DOHH2 (cell line): ENCODE measurements at regions not wholly inside any gene's neighbourhood (a gene's known extent, or its start where the extent isn't known, plus 50 kb on each side); places are given as distances from the start of the nearest gene placed in this dataset.

ENCODE experiments used
- H3F3A ChIP-seq: fragments of 200-600 bp; sonication (generic), shearing (Covaris generic); 2 replicates; pipeline ENCODE4 v1.6.0; 2016; ENCODE audit warnings: antibody characterized with exemption, mild to moderate bottlenecking; ENCODE audit not compliant: control insufficient read depth, insufficient read depth
- H3K27ac ChIP-seq: fragments of 200-600 bp; sonication (generic); 2 replicates; pipeline ENCODE4 v1.5.1; 2014; ENCODE audit warnings: low read depth, mild to moderate bottlenecking, low read length, moderate library complexity
- H3K27me3 ChIP-seq: fragments of 200-600 bp; sonication (generic); 2 replicates; pipeline ENCODE4 v1.6.1; 2014; ENCODE audit warnings: mild to moderate bottlenecking, low read length, mixed read lengths; ENCODE audit not compliant: control insufficient read depth
- H3K36me3 ChIP-seq: fragments of 200-600 bp; sonication (generic); 2 replicates; pipeline ENCODE4 v1.6.1; 2014; ENCODE audit warnings: mild to moderate bottlenecking, low read length, moderate library complexity, mixed read lengths; ENCODE audit not compliant: control insufficient read depth
- H3K4me1 ChIP-seq: fragments of 200-600 bp; sonication (generic); 2 replicates; pipeline ENCODE4 v1.6.1; 2014; ENCODE audit warnings: mild to moderate bottlenecking, low read length, mixed read lengths; ENCODE audit not compliant: control insufficient read depth
- H3K4me2 ChIP-seq: fragments of 200-600 bp; sonication (generic); 2 replicates; pipeline ENCODE4 v1.6.0; 2014; ENCODE audit warnings: mild to moderate bottlenecking, low read length, moderate library complexity
- H3K4me3 ChIP-seq: fragments of 200-600 bp; sonication (generic); 2 replicates; pipeline ENCODE4 v1.5.1; 2014; ENCODE audit warnings: mild to moderate bottlenecking, low read length, mixed read lengths
- H3K79me2 ChIP-seq: fragments of 200-600 bp; sonication (generic); 2 replicates; pipeline ENCODE4 v1.6.1; 2014; ENCODE audit warnings: mild to moderate bottlenecking, low read length, mixed read lengths; ENCODE audit not compliant: control insufficient read depth
- H3K9me2 ChIP-seq: fragments of 200-600 bp; sonication (generic); replicated peaks from 2 replicates; pipeline ENCODE4 v1.6.1; 2014; ENCODE audit warnings: mild to moderate bottlenecking, low read length, mixed read lengths; ENCODE audit not compliant: control insufficient read depth
- H3K9me3 ChIP-seq: fragments of 200-600 bp; sonication (generic); 2 replicates; pipeline ENCODE4 v1.6.1; 2014; ENCODE audit warnings: antibody characterized with exemption, low read length, mixed read lengths; ENCODE audit not compliant: control insufficient read depth, insufficient read depth
- H4K20me1 ChIP-seq: fragments of 200-600 bp; sonication (generic); 2 replicates; pipeline ENCODE4 v1.6.0; 2014; ENCODE audit warnings: low read depth, mild to moderate bottlenecking, antibody characterized with exemption, low read length, moderate library complexity; ENCODE audit not compliant: control insufficient read depth, insufficient read depth
- EZH2phosphoT487 ChIP-seq: fragments of 200-600 bp; sonication (generic); IDR thresholded peaks from 2 replicates; pipeline ENCODE4 v1.6.1; 2017; ENCODE audit warnings: borderline replicate concordance, mild to moderate bottlenecking, antibody characterized with exemption, low read length, moderate library complexity, mixed read lengths
- TF ChIP-seq, protein P1 (sequence below): fragments of 200-600 bp; sonication (generic); IDR thresholded peaks from one replicate; pipeline ENCODE4 v1.5.1; 2014; ENCODE audit warnings: antibody characterized with exemption, mild to moderate bottlenecking, low read depth, low read length; ENCODE audit not compliant: poor library complexity, severe bottlenecking

DNA sequence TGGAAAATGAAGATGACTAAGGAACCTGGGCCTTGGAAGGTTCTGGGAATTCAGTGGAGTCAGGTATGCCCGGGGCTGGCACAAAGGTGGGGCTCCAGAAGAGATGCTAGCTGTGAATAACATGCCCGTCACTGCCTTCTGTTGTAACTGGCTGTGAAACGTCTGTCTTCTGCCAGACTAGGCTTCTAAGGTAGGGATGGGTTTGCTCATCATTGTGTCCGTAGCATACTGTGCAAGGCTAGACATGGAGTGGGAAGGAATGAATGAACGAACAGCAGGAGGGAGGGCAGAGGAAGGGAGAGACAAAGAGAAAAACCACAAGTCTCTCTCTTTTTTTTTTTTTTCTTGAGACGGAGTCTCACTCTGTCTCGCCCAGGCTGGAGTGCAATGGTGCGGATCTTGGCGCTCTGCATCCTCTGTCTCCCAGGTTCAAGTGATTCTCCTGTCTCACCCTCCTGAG lies 327.4 kb downstream of the MN1 start:
- H3K79me2 ChIP-seq = no peaks in the 10 kb centered on the region
- no peak overlapping the region for H3K4me3 ChIP-seq
- H3K4me2 ChIP-seq = no peak overlapping the region
- no peak overlapping the region for H3K27ac ChIP-seq
- H3K9me2 ChIP-seq = no peaks in the 10 kb centered on the region
- no peaks in the 10 kb centered on the region for H3K27me3 ChIP-seq
- H3K4me1 ChIP-seq = no peaks in the 10 kb centered on the region
- no peaks in the 10 kb centered on the region for H4K20me1 ChIP-seq
- no peaks in the 10 kb centered on the region for H3K9me3 ChIP-seq
- H3K36me3 ChIP-seq = no peaks in the 10 kb centered on the region
- H3F3A ChIP-seq = no peaks in the 10 kb centered on the region
- TF ChIP-seq, protein P1, sequence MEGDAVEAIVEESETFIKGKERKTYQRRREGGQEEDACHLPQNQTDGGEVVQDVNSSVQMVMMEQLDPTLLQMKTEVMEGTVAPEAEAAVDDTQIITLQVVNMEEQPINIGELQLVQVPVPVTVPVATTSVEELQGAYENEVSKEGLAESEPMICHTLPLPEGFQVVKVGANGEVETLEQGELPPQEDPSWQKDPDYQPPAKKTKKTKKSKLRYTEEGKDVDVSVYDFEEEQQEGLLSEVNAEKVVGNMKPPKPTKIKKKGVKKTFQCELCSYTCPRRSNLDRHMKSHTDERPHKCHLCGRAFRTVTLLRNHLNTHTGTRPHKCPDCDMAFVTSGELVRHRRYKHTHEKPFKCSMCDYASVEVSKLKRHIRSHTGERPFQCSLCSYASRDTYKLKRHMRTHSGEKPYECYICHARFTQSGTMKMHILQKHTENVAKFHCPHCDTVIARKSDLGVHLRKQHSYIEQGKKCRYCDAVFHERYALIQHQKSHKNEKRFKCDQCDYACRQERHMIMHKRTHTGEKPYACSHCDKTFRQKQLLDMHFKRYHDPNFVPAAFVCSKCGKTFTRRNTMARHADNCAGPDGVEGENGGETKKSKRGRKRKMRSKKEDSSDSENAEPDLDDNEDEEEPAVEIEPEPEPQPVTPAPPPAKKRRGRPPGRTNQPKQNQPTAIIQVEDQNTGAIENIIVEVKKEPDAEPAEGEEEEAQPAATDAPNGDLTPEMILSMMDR = no peak
- TF ChIP-seq EZH2phosphoT487 = no peak

DNA sequence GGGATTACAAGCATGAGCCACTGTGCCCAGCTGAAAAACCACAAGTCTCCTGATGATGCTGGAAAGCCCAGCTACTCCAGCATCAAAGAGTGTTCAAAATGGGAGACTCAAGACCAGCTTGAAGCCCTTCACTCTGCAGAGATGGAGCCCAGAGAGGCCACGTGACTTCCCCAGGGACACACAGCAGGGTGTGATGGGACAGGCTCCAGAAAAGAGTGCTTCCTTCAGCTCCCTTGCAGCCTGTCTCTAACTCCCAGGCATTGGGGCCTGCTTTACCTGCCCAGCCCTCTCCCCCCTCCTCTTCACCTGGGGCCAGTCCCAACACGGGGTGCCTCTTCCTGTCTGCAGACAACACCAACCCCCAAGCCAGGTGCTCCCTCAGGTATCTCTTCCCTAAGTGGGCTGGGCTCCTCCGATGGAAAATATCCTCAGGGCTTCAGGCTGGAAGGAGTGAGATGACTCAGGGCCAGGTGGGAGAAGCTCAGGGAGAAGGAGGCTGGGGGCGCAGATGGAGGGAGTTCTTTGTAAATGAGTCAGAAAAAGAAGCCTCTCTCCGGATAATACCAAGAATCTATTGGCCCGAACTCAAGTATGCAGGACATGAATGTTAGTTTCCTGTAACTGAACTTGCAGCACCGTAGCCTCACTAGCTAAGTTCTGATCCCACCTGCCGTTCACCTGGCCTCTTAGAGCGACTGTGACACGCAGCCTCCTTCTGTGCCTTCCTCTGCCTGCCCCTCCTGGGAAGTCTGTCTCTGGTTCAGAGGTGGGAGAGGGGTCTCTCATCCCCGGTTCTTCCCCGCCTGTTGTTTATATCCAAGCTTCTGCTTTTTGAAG lies 326.6 kb downstream of the MN1 start:
- TF ChIP-seq EZH2phosphoT487 = no peak
- TF ChIP-seq, protein P1 = no peak
- no peaks in the 10 kb centered on the region for H3K27me3 ChIP-seq
- H3K4me2 ChIP-seq = no peak overlapping the region
- H3K27ac ChIP-seq = no peak overlapping the region
- no peaks in the 10 kb centered on the region for H3K9me2 ChIP-seq
- no peaks in the 10 kb centered on the region for H4K20me1 ChIP-seq
- no peaks in the 10 kb centered on the region for H3K9me3 ChIP-seq
- H3K36me3 ChIP-seq = no peaks in the 10 kb centered on the region
- no peaks in the 10 kb centered on the region for H3K4me1 ChIP-seq
- no peaks in the 10 kb centered on the region for H3F3A ChIP-seq
- no peak overlapping the region for H3K4me3 ChIP-seq
- H3K79me2 ChIP-seq = no peaks in the 10 kb centered on the region

DNA sequence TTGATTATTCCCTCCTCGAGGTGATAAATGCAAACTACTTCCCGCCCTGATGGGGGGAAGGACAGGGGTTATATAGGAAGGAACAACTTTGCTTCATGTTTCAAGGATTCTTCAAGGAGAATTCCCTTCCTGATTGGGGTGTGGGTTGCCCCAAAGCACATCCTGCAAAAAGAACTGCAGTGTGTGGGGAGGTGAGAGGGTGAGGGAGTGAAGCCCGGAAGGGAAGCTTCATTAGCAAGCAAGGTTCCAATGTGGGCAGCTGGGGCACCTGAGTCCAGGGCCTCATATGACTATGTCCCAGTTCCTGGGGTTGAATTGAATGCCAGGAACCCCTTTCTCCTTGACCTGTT lies 326.0 kb downstream of the MN1 start:
- H3F3A ChIP-seq = no peaks in the 10 kb centered on the region
- no peak overlapping the region for H3K4me3 ChIP-seq
- no peaks in the 10 kb centered on the region for H3K4me1 ChIP-seq
- no peaks in the 10 kb centered on the region for H3K9me3 ChIP-seq
- no peak overlapping the region for H3K27ac ChIP-seq
- H3K27me3 ChIP-seq = no peaks in the 10 kb centered on the region
- no peaks in the 10 kb centered on the region for H3K9me2 ChIP-seq
- H4K20me1 ChIP-seq = no peaks in the 10 kb centered on the region
- no peaks in the 10 kb centered on the region for H3K36me3 ChIP-seq
- H3K79me2 ChIP-seq = no peaks in the 10 kb centered on the region
- no peak for TF ChIP-seq EZH2phosphoT487
- TF ChIP-seq, protein P1 = no peak
- no peak overlapping the region for H3K4me2 ChIP-seq
